ENCODE measurements at regions not wholly inside any gene's neighbourhood (a gene's known extent, or its start where the extent isn't known, plus 50 kb on each side); places are given as distances from the start of the nearest gene placed in this dataset.

- Histone ChIP-seq H3K4me3 (ENCODE audit: low read depth, low read length, poor library complexity, severe bottlenecking) (no peak overlapping the region), H3K36me3 (ENCODE audit: insufficient read depth, low read length, poor library complexity, severe bottlenecking) (no peaks in the 10 kb centered on the region), H3K27ac (ENCODE audit: low read depth, low read length, poor library complexity, severe bottlenecking) (no peak overlapping the region), H3K27me3 (replicated peaks; ENCODE audit: insufficient read depth, low read depth, low read length, poor library complexity) (no peaks in the 10 kb centered on the region), H3K4me1 (ENCODE audit: insufficient read depth, low read length, poor library complexity, severe bottlenecking) (peaks cover 5% of the 10 kb centered on the region), H3K9me3 (ENCODE audit: low read depth, low read length, poor library complexity, severe bottlenecking) (no peaks in the 10 kb centered on the region)
- ChIA-PET POLR2A (ENCODE audit: low non-redundant PET) (no interaction called here), CTCF (interaction anchor here (0.5 to 3.4 kb wide), 10 partner anchors 18 to 258 kb away, joined by 3 to 24 read pairs (median 3); no protein-coding TSS in a partner anchor)
- intact Hi-C loops (cut with micrococcal nuclease; ENCODE audit: unreplicated experiment): loop anchor here (2.0 to 5.0 kb wide), 2 partner anchors 243 to 258 kb away; no protein-coding TSS in a partner anchor
- DNase-seq (ENCODE audit: low spot score): no peak
- TF ChIP-seq CTCF (conservative IDR thresholded peaks at IDR 0.05; ENCODE audit: low read depth, low read length) (no peak), EZH2 (IDR thresholded peaks at IDR 0.05; ENCODE audit: borderline replicate concordance, low read depth, low read length, poor library complexity, severe bottlenecking) (no peak)
- BruUV-seq (replicated peaks): no TSS peak
Observed at GRCh38 chr6:30829033-30829432, 55.3 kb upstream of the DDR1 start.

- Histone ChIP-seq H3K4me1 (ENCODE audit: insufficient read depth, low read length, poor library complexity, severe bottlenecking) (peaks cover 5% of the 10 kb centered on the region), H3K9me3 (ENCODE audit: low read depth, low read length, poor library complexity, severe bottlenecking) (no peaks in the 10 kb centered on the region), H3K4me3 (ENCODE audit: low read depth, low read length, poor library complexity, severe bottlenecking) (no peak overlapping the region), H3K27ac (ENCODE audit: low read depth, low read length, poor library complexity, severe bottlenecking) (peak overlapping the region; percentile 40), H3K36me3 (ENCODE audit: insufficient read depth, low read length, poor library complexity, severe bottlenecking) (no peaks in the 10 kb centered on the region), H3K27me3 (replicated peaks; ENCODE audit: insufficient read depth, low read depth, low read length, poor library complexity) (no peaks in the 10 kb centered on the region)
- TF ChIP-seq EZH2 (IDR thresholded peaks at IDR 0.05; ENCODE audit: borderline replicate concordance, low read depth, low read length, poor library complexity, severe bottlenecking) (no peak), CTCF (conservative IDR thresholded peaks at IDR 0.05; ENCODE audit: low read depth, low read length) (peak; percentile 96)
- ChIA-PET POLR2A (ENCODE audit: low non-redundant PET) (no interaction called here), CTCF (interaction anchor here (0.6 to 3.4 kb wide), 9 partner anchors 19 to 259 kb away, joined by 3 to 24 read pairs (median 3); no protein-coding TSS in a partner anchor)
- no TSS peak for BruUV-seq (replicated peaks)
- DNase-seq (ENCODE audit: low spot score): peak; percentile 90
- intact Hi-C loops (cut with micrococcal nuclease; ENCODE audit: unreplicated experiment): loop anchor here (1.0 to 5.0 kb wide), 3 partner anchors 49 to 259 kb away; no protein-coding TSS in a partner anchor
Observed at GRCh38 chr6:30828027-30828962, 56.0 kb upstream of the DDR1 start.

GRCh38 chr6:30826961-30827342 lies 57.4 kb upstream of the DDR1 start:
- intact Hi-C loops (cut with micrococcal nuclease; ENCODE audit: unreplicated experiment): loop anchor here (5.0 kb wide), 1 partner anchor 245 kb away; no protein-coding TSS in a partner anchor
- no peaks in the 10 kb centered on the region for H3K36me3 ChIP-seq (ENCODE audit: insufficient read depth, low read length, poor library complexity, severe bottlenecking)
- no peak overlapping the region for H3K27ac ChIP-seq (ENCODE audit: low read depth, low read length, poor library complexity, severe bottlenecking)
- TF ChIP-seq EZH2 (IDR thresholded peaks at IDR 0.05; ENCODE audit: borderline replicate concordance, low read depth, low read length, poor library complexity, severe bottlenecking) (no peak), CTCF (conservative IDR thresholded peaks at IDR 0.05; ENCODE audit: low read depth, low read length) (no peak)
- no peaks in the 10 kb centered on the region for H3K9me3 ChIP-seq (ENCODE audit: low read depth, low read length, poor library complexity, severe bottlenecking)
- BruUV-seq (replicated peaks): no TSS peak
- ChIA-PET POLR2A (ENCODE audit: low non-redundant PET) (no interaction called here), CTCF (interaction anchor here (0.6 to 3.4 kb wide), 6 partner anchors 30 to 261 kb away, joined by 3 to 24 read pairs (median 4); no protein-coding TSS in a partner anchor)
- peaks cover 13% of the 10 kb centered on the region for H3K4me1 ChIP-seq (ENCODE audit: insufficient read depth, low read length, poor library complexity, severe bottlenecking)
- DNase-seq (ENCODE audit: low spot score): no peak
- H3K4me3 ChIP-seq (ENCODE audit: low read depth, low read length, poor library complexity, severe bottlenecking): no peak overlapping the region
- H3K27me3 ChIP-seq (replicated peaks; ENCODE audit: insufficient read depth, low read depth, low read length, poor library complexity): no peaks in the 10 kb centered on the region
